GM12873 (cell line): ENCODE measurements at regions not wholly inside any gene's neighbourhood (a gene's known extent, or its start where the extent isn't known, plus 50 kb on each side); places are given as distances from the start of the nearest gene placed in this dataset.

Experiments used
- CTCF ChIP-seq: IDR thresholded peaks from 2 replicates; pipeline ENCODE4 v1.5.1; 2012; ENCODE audit warnings: low read depth, mild to moderate bottlenecking, moderate library complexity, low read length, control low read depth; ENCODE audit not compliant: insufficient read depth; ENCODE audit errors: missing control alignments

GRCh38 chr14:26281280-26281998 lies 316.4 kb downstream of the NOVA1 start:
- TF ChIP-seq CTCF: no peak

- no peak for TF ChIP-seq CTCF
These were observed 321.1 kb downstream of the NOVA1 start for GRCh38 chr14:26276757-26277156.

DNA sequence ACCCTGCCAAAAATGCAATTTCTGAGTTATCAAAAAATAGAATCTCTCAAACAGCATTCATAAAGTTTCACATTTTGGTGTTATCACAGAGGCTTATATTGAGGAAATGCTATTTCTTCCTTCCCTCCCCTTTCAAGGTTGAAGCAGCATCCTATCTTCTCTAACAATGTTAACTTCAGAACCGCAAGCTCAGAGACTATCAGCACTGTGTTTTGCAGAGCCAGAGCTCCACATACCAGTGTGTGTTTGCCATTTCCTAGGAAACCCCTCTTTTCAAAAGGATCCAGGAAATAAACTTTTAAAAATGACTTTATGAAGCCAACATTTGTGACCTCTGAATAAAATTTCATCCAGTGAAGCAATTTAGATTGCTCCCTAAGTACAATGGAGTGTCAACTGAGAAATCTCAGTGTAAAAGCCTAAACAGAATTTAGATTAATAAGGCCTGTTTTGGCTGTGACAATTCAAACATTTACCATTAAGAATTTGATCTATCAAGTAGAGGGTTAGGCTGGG lies 332.6 kb downstream of the NOVA1 start:
- no peak for TF ChIP-seq CTCF

- TF ChIP-seq CTCF: no peak
These were observed 336.3 kb downstream of the NOVA1 start for GRCh38 chr14:26261368-26262122.

DNA sequence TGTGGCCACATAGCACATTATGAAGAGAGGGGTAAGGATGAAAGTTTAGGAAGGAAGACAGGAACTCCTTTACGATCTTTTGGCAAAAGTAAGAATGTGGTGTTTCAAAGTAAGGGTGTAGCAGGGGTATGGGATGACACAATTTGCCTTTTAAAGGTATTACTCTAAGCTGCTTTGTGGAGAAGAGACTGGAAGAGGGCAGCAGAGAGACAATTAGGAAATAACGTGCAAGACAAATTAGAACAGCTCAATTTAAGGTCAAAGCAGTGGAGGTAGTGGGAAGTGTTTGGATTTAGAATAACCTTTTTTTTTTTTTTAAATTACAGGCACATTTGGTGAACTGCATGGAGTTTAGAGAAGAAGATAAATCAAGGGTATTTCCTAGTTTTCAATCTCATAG lies 342.6 kb downstream of the NOVA1 start:
- no peak for TF ChIP-seq CTCF

GRCh38 chr14:26252176-26252575 lies 345.7 kb downstream of the NOVA1 start:
- no peak for TF ChIP-seq CTCF

GRCh38 chr14:26233118-26233517 lies 364.7 kb downstream of the NOVA1 start:
- no peak for TF ChIP-seq CTCF
